Neuronal stem cell (in vitro differentiated cells): ENCODE measurements at regions not wholly inside any gene's neighbourhood (a gene's known extent, or its start where the extent isn't known, plus 50 kb on each side); places are given as distances from the start of the nearest gene placed in this dataset.

Experiments
- DNase-seq: peaks from one replicate; pipeline ENCODE4 v3.0.0-alpha.2; 2013; ENCODE audit warnings: low spot score
- H2AFZ ChIP-seq: one replicate; pipeline ENCODE4 v1.6.1; 2013; ENCODE audit warnings: mild to moderate bottlenecking, low read length, inconsistent platforms
- H2AK5ac ChIP-seq: 2 replicates; pipeline ENCODE4 v1.6.1; 2013; ENCODE audit warnings: low read depth, mild to moderate bottlenecking, inconsistent platforms, low read length, moderate library complexity, mixed read lengths
- H2BK120ac ChIP-seq: 2 replicates; pipeline ENCODE4 v1.6.1; 2013; ENCODE audit warnings: low read depth, mild to moderate bottlenecking, inconsistent platforms, low read length, moderate library complexity, mixed read lengths
- H2BK12ac ChIP-seq: one replicate; pipeline ENCODE4 v1.6.1; 2013; ENCODE audit warnings: low read length, inconsistent platforms
- H2BK15ac ChIP-seq: 2 replicates; pipeline ENCODE4 v1.6.1; 2013; ENCODE audit warnings: mild to moderate bottlenecking, low read length, inconsistent platforms, mixed read lengths
- H2BK5ac ChIP-seq: one replicate; pipeline ENCODE4 v1.6.1; 2013; ENCODE audit warnings: inconsistent platforms, mild to moderate bottlenecking, low read length, moderate library complexity
- H3K14ac ChIP-seq: one replicate; pipeline ENCODE4 v1.6.1; 2013; ENCODE audit warnings: low read length, inconsistent platforms
- H3K18ac ChIP-seq: 2 replicates; pipeline ENCODE4 v1.6.1; 2013; ENCODE audit warnings: low read length, inconsistent platforms
- H3K23ac ChIP-seq: 2 replicates; pipeline ENCODE4 v1.6.1; 2013; ENCODE audit warnings: low read depth, mild to moderate bottlenecking, mixed read lengths, low read length, inconsistent platforms; ENCODE audit not compliant: poor library complexity
- H3K27ac ChIP-seq: replicated peaks from 3 replicates; pipeline ENCODE4 v1.5.1; 2013; ENCODE audit warnings: low read length, inconsistent platforms
- H3K27me3 ChIP-seq, 3 experiments: 2 replicates each; pipeline ENCODE4 v1.6.1; 2013; ENCODE audit warnings: low read length in 3 of 3, mild to moderate bottlenecking in 2 of 3, inconsistent platforms in 1 of 3, low read depth in 1 of 3, mixed read lengths in 1 of 3, moderate library complexity in 1 of 3; ENCODE audit not compliant: control insufficient read depth in 3 of 3, insufficient read depth in 3 of 3
- H3K36me3 ChIP-seq, 2 donors: replicated peaks in 1 of 2; 2 replicates each; pipeline ENCODE4 v1.6.1; 2013; ENCODE audit warnings: low read length in 2 of 2; ENCODE audit not compliant: control insufficient read depth in 2 of 2, insufficient read depth in 2 of 2
- H3K4ac ChIP-seq: 2 replicates; pipeline ENCODE4 v1.6.1; 2013; ENCODE audit warnings: inconsistent platforms, mild to moderate bottlenecking, low read length, moderate library complexity
- H3K4me1 ChIP-seq, 2 donors: 1 replicate in 1 of 2; 2 replicates in 1 of 2; pipeline ENCODE4 v1.6.1; 2013; ENCODE audit warnings: low read length in 2 of 2, low read depth in 1 of 2; ENCODE audit not compliant: control insufficient read depth in 2 of 2, insufficient read depth in 1 of 2
- H3K4me2 ChIP-seq: one replicate; pipeline ENCODE4 v1.6.1; 2013; ENCODE audit warnings: mild to moderate bottlenecking, low read length, inconsistent platforms; ENCODE audit not compliant: insufficient read depth, poor library complexity, severe bottlenecking
- H3K4me3 ChIP-seq, 2 donors: 2 replicates each; pipeline ENCODE4 v1.5.1; 2013; ENCODE audit warnings: low read length in 2 of 2, mild to moderate bottlenecking in 2 of 2, inconsistent platforms in 1 of 2, moderate library complexity in 1 of 2
- H3K79me1 ChIP-seq: one replicate; pipeline ENCODE4 v1.6.1; 2013; ENCODE audit warnings: low read depth, mild to moderate bottlenecking, inconsistent platforms, low read length, moderate library complexity
- H3K9ac ChIP-seq: one replicate; pipeline ENCODE4 v1.6.1; 2013; ENCODE audit warnings: mild to moderate bottlenecking, low read depth, low read length, inconsistent platforms; ENCODE audit not compliant: poor library complexity
- H3K9me3 ChIP-seq, 2 donors: replicated peaks in 1 of 2; 2 replicates each; pipeline versions ENCODE3 to v1.6.1; 2013; ENCODE audit warnings: low read length in 2 of 2, mild to moderate bottlenecking in 2 of 2, inconsistent platforms in 1 of 2, low read depth in 1 of 2, mixed read lengths in 1 of 2, moderate library complexity in 1 of 2; ENCODE audit not compliant: control insufficient read depth in 2 of 2, insufficient read depth in 1 of 2
- H4K8ac ChIP-seq: one replicate; pipeline ENCODE4 v1.6.1; 2013; ENCODE audit warnings: low read depth, mild to moderate bottlenecking, inconsistent platforms, low read length, moderate library complexity
- H4K91ac ChIP-seq: one replicate; pipeline ENCODE4 v1.6.1; 2013; ENCODE audit warnings: low read length, low read depth, mild to moderate bottlenecking, inconsistent platforms; ENCODE audit not compliant: poor library complexity
- WGBS, 2 donors: extraction: QIAGEN DNeasy Blood & Tissue Kit; methylation state at CpG; one replicate each; pipeline ENCODE4 v1.1.7; 2013; ENCODE audit warnings: missing lambda C conversion rate in 2 of 2, mixed read lengths in 1 of 2; ENCODE audit not compliant: insufficient read length in 2 of 2, insufficient replicate concordance in 1 of 2; ENCODE audit errors: extremely low coverage in 2 of 2; 5-methylcytosine and 5-hydroxymethylcytosine counted together

DNA sequence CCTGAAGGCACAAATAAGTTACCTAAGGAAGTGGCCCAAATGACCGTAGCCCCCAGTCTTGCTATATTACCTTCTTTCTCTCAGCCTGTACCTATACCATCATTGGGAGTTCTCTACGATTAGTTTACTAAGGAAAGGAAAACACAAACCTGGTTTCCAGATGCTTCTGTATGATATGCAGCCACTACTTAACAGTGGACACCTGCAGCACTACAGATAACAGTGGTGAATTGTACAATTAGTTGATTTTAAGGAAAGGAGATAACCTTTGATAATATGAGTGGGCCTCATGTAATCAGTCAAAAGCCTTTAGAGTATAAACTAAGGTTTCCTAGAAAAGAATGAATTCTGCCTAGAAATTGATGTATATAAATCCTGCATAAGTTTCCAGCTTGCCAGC is 1157.4 kb downstream of the KCNT2 start:
- no CpG with 5 or more reads among the region's 2 CpGs for WGBS, 2 donors
- no peaks in the 10 kb centered on the region for H3K79me1 ChIP-seq

GRCh38 chr1:195439661-195440060 is 1168.6 kb downstream of the KCNT2 start:
- H3K14ac ChIP-seq: no peak overlapping the region
- no peak overlapping the region for H4K91ac ChIP-seq
- H2AK5ac ChIP-seq: no peak overlapping the region
- DNase-seq: no peak
- no peaks in the 10 kb centered on the region for H3K9me3 ChIP-seq
- no peak overlapping the region for H2BK5ac ChIP-seq
- H3K23ac ChIP-seq: no peak overlapping the region
- H3K79me1 ChIP-seq: no peaks in the 10 kb centered on the region
- no CpG with 5 or more reads among the region's 2 CpGs for WGBS, 2 donors
- H2BK15ac ChIP-seq: no peak overlapping the region
- H3K18ac ChIP-seq: no peak overlapping the region
- no peak overlapping the region for H2BK12ac ChIP-seq
- no peaks in the 10 kb centered on the region for H3K27me3 ChIP-seq
- H3K9ac ChIP-seq: no peak overlapping the region
- no peak overlapping the region for H2BK120ac ChIP-seq
- peaks cover 0 to 2% of the 10 kb centered on the region in 2 donors for H3K4me1 ChIP-seq
- no peaks in the 10 kb centered on the region for H3K36me3 ChIP-seq
- H3K27ac ChIP-seq: no peak overlapping the region
- no peak overlapping the region for H2AFZ ChIP-seq
- H3K4ac ChIP-seq: no peak overlapping the region
- H4K8ac ChIP-seq: no peak overlapping the region
- no peak overlapping the region for H3K4me2 ChIP-seq
- H3K4me3 ChIP-seq: no peak overlapping the region

More for the DNA sequence above, 1157.4 kb downstream of the KCNT2 start:
- H3K14ac ChIP-seq: no peak overlapping the region
- H3K4me2 ChIP-seq: no peak overlapping the region
- H3K9ac ChIP-seq: no peak overlapping the region
- no peak overlapping the region for H4K8ac ChIP-seq
- no peaks in the 10 kb centered on the region for H3K4me1 ChIP-seq
- no peak overlapping the region for H3K4ac ChIP-seq
- H2BK15ac ChIP-seq: no peak overlapping the region
- H3K23ac ChIP-seq: no peak overlapping the region
- H3K27ac ChIP-seq: no peak overlapping the region
- H3K9me3 ChIP-seq: no peaks in the 10 kb centered on the region
- DNase-seq: no peak
- no peak overlapping the region for H2BK120ac ChIP-seq
- H4K91ac ChIP-seq: no peak overlapping the region
- H2BK5ac ChIP-seq: no peak overlapping the region
- no peak overlapping the region for H2AK5ac ChIP-seq
- H3K27me3 ChIP-seq: no peaks in the 10 kb centered on the region
- no peak overlapping the region for H2BK12ac ChIP-seq
- no peaks in the 10 kb centered on the region for H3K36me3 ChIP-seq
- no peak overlapping the region for H2AFZ ChIP-seq
- H3K4me3 ChIP-seq: no peak overlapping the region
- H3K18ac ChIP-seq: no peak overlapping the region

GRCh38 chr1:195434566-195435203 is 1173.6 kb downstream of the KCNT2 start:
- Histone ChIP-seq H2BK12ac (no peak overlapping the region), H4K91ac (no peak overlapping the region), H2BK15ac (no peak overlapping the region), H3K18ac (no peak overlapping the region), H3K4ac (no peak overlapping the region), H3K27me3 (no peaks in the 10 kb centered on the region), H3K27ac (no peak overlapping the region), H4K8ac (no peak overlapping the region), H2AK5ac (no peak overlapping the region), H3K4me2 (no peak overlapping the region), H3K79me1 (no peaks in the 10 kb centered on the region), H2AFZ (peak overlapping the region; percentile 19), H2BK120ac (no peak overlapping the region), H3K36me3 (no peaks in the 10 kb centered on the region), H3K4me1 (peaks cover 0 to 4% of the 10 kb centered on the region in 2 donors), H3K4me3 (no peak overlapping the region), H3K23ac (no peak overlapping the region), H2BK5ac (no peak overlapping the region), H3K14ac (no peak overlapping the region), H3K9me3 (no peaks in the 10 kb centered on the region), H3K9ac (no peak overlapping the region)
- no CpG with 5 or more reads among the region's 4 CpGs for WGBS, 2 donors
- DNase-seq: no peak

- WGBS, 2 donors: no CpG with 5 or more reads among the region's 1 CpG
- no peaks in the 10 kb centered on the region for H3K36me3 ChIP-seq
- H2BK5ac ChIP-seq: no peak overlapping the region
- H3K27me3 ChIP-seq: no peaks in the 10 kb centered on the region
- no peaks in the 10 kb centered on the region for H3K79me1 ChIP-seq
- H3K27ac ChIP-seq: no peak overlapping the region
- H4K8ac ChIP-seq: no peak overlapping the region
- H2BK15ac ChIP-seq: no peak overlapping the region
- no peak overlapping the region for H2AK5ac ChIP-seq
- H3K9ac ChIP-seq: no peak overlapping the region
- H2BK120ac ChIP-seq: no peak overlapping the region
- H3K4me3 ChIP-seq: no peak overlapping the region
- no peak overlapping the region for H2AFZ ChIP-seq
- no peak overlapping the region for H4K91ac ChIP-seq
- H3K4me1 ChIP-seq: peaks cover 0 to 4% of the 10 kb centered on the region in 2 donors
- H3K9me3 ChIP-seq: no peaks in the 10 kb centered on the region
- H3K23ac ChIP-seq: no peak overlapping the region
- H3K4ac ChIP-seq: no peak overlapping the region
- H3K14ac ChIP-seq: no peak overlapping the region
- H3K18ac ChIP-seq: no peak overlapping the region
- H2BK12ac ChIP-seq: no peak overlapping the region
- no peak overlapping the region for H3K4me2 ChIP-seq
- DNase-seq: no peak
Measured at GRCh38 chr1:195430826-195431225, 1177.4 kb downstream of the KCNT2 start.
